ENCODE measurements at regions not wholly inside any gene's neighbourhood (a gene's known extent, or its start where the extent isn't known, plus 50 kb on each side); places are given as distances from the start of the nearest gene placed in this dataset.
A peak's percentile ranks its signal among the peaks of the same experiment; 100 is the strongest.

DNA sequence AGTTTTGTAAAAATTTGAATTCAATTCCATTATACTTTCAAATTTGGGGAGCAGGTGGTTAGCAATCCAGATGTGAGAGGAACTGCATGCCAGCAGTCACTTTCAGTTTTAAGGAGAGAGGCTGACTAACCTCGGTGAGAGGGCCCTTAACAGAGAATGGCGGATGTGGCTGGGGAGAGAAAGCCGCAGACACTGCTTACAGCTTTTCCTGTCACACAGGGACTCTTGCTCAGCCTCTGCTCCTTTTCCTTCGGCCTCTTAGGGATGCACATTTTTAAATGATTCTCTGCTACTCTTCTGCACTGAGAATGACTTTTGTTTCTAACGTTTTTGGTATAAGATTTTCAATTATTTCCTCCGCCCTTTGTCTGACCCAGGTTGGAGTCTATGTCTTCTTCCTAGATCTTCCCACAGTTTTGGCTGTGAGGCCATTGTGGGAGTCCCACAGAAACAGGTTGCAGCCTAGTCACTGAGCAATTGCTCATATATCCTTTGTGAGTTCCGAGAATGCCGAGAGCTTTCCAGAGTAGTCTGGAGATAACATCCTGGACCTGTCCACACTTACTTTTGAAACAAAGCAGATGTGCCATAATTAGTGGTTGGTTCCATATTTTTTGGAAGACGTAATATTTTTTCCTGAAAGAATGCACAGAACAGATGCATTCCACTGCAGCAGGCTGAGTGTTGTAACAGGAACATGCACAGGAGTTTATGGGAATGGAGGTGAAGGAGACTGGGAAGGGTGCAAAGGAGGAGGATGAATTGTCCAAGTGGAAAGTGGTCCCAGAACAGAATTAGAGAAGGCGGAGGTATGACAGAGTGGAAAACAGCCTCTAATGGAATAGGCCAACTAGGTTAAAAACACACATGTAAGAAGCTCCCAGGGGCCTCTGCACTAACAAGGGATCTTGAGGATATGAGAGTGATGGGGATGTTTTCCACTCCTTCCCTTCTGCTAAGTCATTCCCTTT is 168.0 kb upstream of the ZNF32 start:
- peak; percentile 91 for DNase-seq (ENCODE audit: extremely low spot score)
- peak overlapping the region; percentile 25 to 73 (median 54) for H3K27ac ChIP-seq (replicated peaks in 1 of 4)
- H3K27me3 ChIP-seq, result no peaks in the 10 kb centered on the region
- H3K4me1 ChIP-seq, result peaks cover 17 to 21% (median 19%) of the 10 kb centered on the region in 4 donors
- H3K9me3 ChIP-seq, result no peaks in the 10 kb centered on the region
- TF ChIP-seq POLR2AphosphoS5 (IDR thresholded peaks at IDR 0.05) (peak in 1 of 2 donors; percentile 75), EP300 (IDR thresholded peaks at IDR 0.05) (peak; percentile 69), POLR2A (IDR thresholded peaks at IDR 0.05; ENCODE audit: low read depth) (no peak)
- TF ChIP-seq, protein P1, sequence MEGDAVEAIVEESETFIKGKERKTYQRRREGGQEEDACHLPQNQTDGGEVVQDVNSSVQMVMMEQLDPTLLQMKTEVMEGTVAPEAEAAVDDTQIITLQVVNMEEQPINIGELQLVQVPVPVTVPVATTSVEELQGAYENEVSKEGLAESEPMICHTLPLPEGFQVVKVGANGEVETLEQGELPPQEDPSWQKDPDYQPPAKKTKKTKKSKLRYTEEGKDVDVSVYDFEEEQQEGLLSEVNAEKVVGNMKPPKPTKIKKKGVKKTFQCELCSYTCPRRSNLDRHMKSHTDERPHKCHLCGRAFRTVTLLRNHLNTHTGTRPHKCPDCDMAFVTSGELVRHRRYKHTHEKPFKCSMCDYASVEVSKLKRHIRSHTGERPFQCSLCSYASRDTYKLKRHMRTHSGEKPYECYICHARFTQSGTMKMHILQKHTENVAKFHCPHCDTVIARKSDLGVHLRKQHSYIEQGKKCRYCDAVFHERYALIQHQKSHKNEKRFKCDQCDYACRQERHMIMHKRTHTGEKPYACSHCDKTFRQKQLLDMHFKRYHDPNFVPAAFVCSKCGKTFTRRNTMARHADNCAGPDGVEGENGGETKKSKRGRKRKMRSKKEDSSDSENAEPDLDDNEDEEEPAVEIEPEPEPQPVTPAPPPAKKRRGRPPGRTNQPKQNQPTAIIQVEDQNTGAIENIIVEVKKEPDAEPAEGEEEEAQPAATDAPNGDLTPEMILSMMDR (IDR thresholded peaks at IDR 0.05), result no peak
- 32% methylated on average over 10 of the region's 10 CpGs for WGBS
- H3K36me3 ChIP-seq, result no peaks in the 10 kb centered on the region
- H3K4me3 ChIP-seq, result no peak overlapping the region
- intact Hi-C loops (cut with DNase I), result no loop called here

DNA sequence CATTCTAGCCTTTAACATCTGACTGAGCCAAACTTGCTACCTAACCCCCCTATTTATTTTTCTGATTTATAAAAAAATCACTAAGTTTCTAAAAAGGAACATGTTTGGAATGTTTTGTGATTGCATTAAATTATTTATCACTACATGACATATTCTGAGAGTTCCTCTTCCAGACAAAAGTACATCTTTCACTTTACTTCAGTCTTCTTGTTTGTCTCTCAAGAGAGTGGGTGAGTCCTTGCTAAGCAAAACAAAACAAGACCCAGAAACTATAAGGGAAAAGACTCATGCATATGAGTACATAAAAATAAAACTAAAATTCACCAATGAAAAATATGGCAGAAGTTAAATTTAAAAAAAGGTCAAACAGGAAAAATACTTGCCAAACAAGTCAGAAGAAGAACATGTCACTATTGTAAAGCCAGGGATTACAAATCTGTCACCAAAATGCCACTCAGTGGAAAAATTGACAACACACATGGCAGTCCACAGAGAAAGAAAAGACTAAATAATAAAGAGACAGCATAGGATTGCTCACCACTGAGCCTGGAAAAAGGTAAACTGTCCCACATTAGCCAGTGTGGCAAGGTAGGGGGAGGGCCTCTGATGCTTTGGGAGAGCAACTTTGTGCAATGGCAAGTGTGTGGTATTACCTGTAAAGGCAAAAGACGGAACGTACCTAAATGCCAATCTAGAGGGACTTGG is 166.7 kb upstream of the ZNF32 start:
- peak overlapping the region in 2 of 4 donors; percentile 8 to 73 for H3K27ac ChIP-seq (replicated peaks in 1 of 4)
- H3K4me3 ChIP-seq, result no peak overlapping the region
- no peaks in the 10 kb centered on the region for H3K9me3 ChIP-seq
- peaks cover 13 to 23% (median 19%) of the 10 kb centered on the region in 4 donors for H3K4me1 ChIP-seq
- intact Hi-C loops (cut with DNase I), result no loop called here
- no peaks in the 10 kb centered on the region for H3K27me3 ChIP-seq
- TF ChIP-seq POLR2A (IDR thresholded peaks at IDR 0.05; ENCODE audit: low read depth) (no peak), POLR2AphosphoS5 (IDR thresholded peaks at IDR 0.05) (no peak), EP300 (IDR thresholded peaks at IDR 0.05) (no peak)
- TF ChIP-seq, protein P1 (IDR thresholded peaks at IDR 0.05), result no peak
- WGBS, result 96% methylated on average over 2 of the region's 2 CpGs
- DNase-seq (ENCODE audit: extremely low spot score), result no peak
- no peaks in the 10 kb centered on the region for H3K36me3 ChIP-seq

DNA sequence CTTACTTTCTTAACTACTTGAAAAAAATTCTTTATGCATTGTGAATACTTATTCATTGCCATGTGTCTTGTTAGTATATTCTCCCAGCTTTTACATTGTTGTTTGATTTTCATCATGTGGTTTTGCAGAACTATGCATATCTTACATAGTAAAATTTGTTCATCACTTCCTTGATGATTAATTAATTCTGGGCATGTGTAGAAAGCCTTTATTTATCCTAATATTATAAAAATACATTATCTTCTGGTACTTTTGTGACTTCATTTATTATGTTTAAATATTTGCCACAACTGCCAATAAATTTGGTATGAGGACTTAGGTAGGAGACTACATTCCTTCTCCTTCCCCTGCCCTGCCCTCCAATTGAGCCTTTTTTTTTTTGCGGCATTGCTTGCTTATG is 166.0 kb upstream of the ZNF32 start:
- no peaks in the 10 kb centered on the region for H3K27me3 ChIP-seq
- TF ChIP-seq, protein P1 (IDR thresholded peaks at IDR 0.05), result no peak
- peaks cover 14 to 23% (median 21%) of the 10 kb centered on the region in 4 donors for H3K4me1 ChIP-seq
- no peaks in the 10 kb centered on the region for H3K9me3 ChIP-seq
- no peaks in the 10 kb centered on the region for H3K36me3 ChIP-seq
- no peak overlapping the region for H3K4me3 ChIP-seq
- no peak overlapping the region for H3K27ac ChIP-seq (replicated peaks in 1 of 4)
- 93% methylated on average over 1 of the region's 1 CpG for WGBS
- no peak for DNase-seq (ENCODE audit: extremely low spot score)
- intact Hi-C loops (cut with DNase I), result no loop called here

DNA sequence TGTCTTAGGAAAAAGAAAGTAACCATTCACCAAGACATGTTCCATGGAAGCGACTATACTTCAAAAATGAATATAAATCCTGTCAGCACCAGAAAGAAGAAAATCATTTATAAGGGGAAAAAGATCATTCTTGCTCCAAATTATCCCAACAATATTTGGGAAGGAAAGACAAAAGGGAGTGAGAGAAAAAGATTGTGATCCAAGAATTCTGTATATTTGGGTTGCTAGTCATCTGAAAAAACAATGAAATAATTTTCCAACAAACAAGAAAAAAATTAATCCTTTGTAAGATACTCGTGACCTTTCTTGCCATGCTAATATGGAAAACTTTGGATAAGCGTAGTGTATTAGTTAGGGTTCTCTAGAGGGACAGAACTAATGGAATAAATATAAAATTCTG is 163.2 kb upstream of the ZNF32 start:
- no peak overlapping the region for H3K4me3 ChIP-seq
- no peaks in the 10 kb centered on the region for H3K36me3 ChIP-seq
- no peaks in the 10 kb centered on the region for H3K9me3 ChIP-seq
- WGBS, result 75% methylated on average over 3 of the region's 3 CpGs
- H3K4me1 ChIP-seq, result peaks cover 21 to 29% (median 26%) of the 10 kb centered on the region in 4 donors
- no peak for DNase-seq (ENCODE audit: extremely low spot score)
- no peak overlapping the region for H3K27ac ChIP-seq (replicated peaks in 1 of 4)
- intact Hi-C loops (cut with DNase I), result no loop called here
- TF ChIP-seq POLR2AphosphoS5 (IDR thresholded peaks at IDR 0.05) (no peak), EP300 (IDR thresholded peaks at IDR 0.05) (no peak)
- TF ChIP-seq, protein P1 (IDR thresholded peaks at IDR 0.05), result no peak
- no peaks in the 10 kb centered on the region for H3K27me3 ChIP-seq
